MCF 10A (cell line): ENCODE measurements at regions not wholly inside any gene's neighbourhood (a gene's known extent, or its start where the extent isn't known, plus 50 kb on each side); places are given as distances from the start of the nearest gene placed in this dataset.

Experiments used
- BruUV-seq: library from RNA; stranded (reverse); fragments of 400-500 nt; replicated peaks from 2 replicates; lab custom pipeline; 2021; lab: Mats Ljungman, UMichigan
- CTCF ChIA-PET: fragments of 300-600 bp; sonication (Branson Sonifier 250); formaldehyde crosslinking; extraction: SDS; loops from one replicate; lab custom pipeline; 2021; ENCODE audit warnings: antibody characterized with exemption, inconsistent platforms; lab: Yijun Ruan, JAX
- POLR2A ChIA-PET: fragments of 300-600, 350-650 bp; sonication (Branson Sonifier 250); formaldehyde crosslinking; extraction: SDS; loops from one replicate; lab custom pipeline; 2020; ENCODE audit warnings: antibody characterized with exemption, inconsistent platforms; lab: Yijun Ruan, JAX
- DNase-seq: peaks from one replicate; pipeline ENCODE4 v3.0.0-alpha.2; 2018; ENCODE audit not compliant: unreplicated experiment
- H3K27ac Mint-ChIP-seq: one replicate; pipeline ENCODE4 v1.8.0; 2022; ENCODE audit warnings: mild to moderate bottlenecking, low read depth, mixed read lengths; ENCODE audit not compliant: unreplicated experiment
- H3K27me3 Mint-ChIP-seq: one replicate; pipeline ENCODE4 v1.8.0; 2022; ENCODE audit warnings: mixed read lengths; ENCODE audit not compliant: insufficient read depth, unreplicated experiment
- H3K36me3 Mint-ChIP-seq: one replicate; pipeline ENCODE4 v1.8.0; 2022; ENCODE audit warnings: mild to moderate bottlenecking, moderate library complexity, mixed read lengths; ENCODE audit not compliant: insufficient read depth, unreplicated experiment
- H3K4me1 Mint-ChIP-seq: one replicate; pipeline ENCODE4 v1.8.0; 2022; ENCODE audit warnings: mixed read lengths; ENCODE audit not compliant: insufficient read depth, unreplicated experiment
- H3K4me3 Mint-ChIP-seq: one replicate; pipeline ENCODE4 v1.8.0; 2022; ENCODE audit warnings: mild to moderate bottlenecking, moderate library complexity, mixed read lengths; ENCODE audit not compliant: unreplicated experiment
- H3K9me3 Mint-ChIP-seq: one replicate; pipeline ENCODE4 v1.8.0; 2022; ENCODE audit warnings: mixed read lengths; ENCODE audit not compliant: unreplicated experiment
- intact Hi-C: fragments of 100-400 bp; cut with micrococcal nuclease; formaldehyde crosslinking; loops from 2 replicates; pipeline ENCODE4 v1.14.1; 2022
- TF ChIP-seq, protein P1 (sequence below): fragments of 200-600 bp; IDR thresholded peaks from one replicate; pipeline ENCODE4 v1.8.0; 2022; ENCODE audit warnings: antibody characterized with exemption, mild to moderate bottlenecking; ENCODE audit not compliant: unreplicated experiment

DNA sequence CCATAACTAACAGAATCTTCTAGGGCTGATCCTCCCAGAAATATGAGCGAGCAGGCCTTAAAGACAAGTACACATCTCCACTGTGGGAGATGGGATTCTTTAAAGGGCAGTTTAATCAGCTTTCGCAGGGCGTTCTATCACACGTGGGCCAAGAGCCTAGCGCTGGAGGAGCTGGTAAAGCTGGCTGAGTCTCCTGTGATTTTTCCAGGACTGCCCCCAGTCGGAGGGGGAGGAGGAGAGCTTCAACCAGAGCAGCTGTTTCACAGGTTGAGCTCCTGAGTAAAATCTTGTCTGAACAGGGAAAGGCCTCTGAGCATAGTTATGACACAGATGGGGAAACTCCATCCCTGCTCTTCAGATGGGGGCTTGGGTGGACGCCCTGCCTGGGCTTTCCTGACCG, 87.0 kb downstream of the ZNF365 start:
- intact Hi-C loops = no loop called here
- no peaks in the 10 kb centered on the region for H3K27me3 Mint-ChIP-seq
- no peak overlapping the region for H3K4me3 Mint-ChIP-seq
- POLR2A ChIA-PET = interaction anchor here (0.7 kb wide), 1 partner anchor 14 kb away, joined by 3 read pairs; no protein-coding TSS in a partner anchor
- BruUV-seq = no TSS peak
- no peaks in the 10 kb centered on the region for H3K4me1 Mint-ChIP-seq
- no peaks in the 10 kb centered on the region for H3K36me3 Mint-ChIP-seq
- DNase-seq = no peak
- no peaks in the 10 kb centered on the region for H3K9me3 Mint-ChIP-seq
- CTCF ChIA-PET = interaction anchor here (0.7 to 4.8 kb wide), 2 partner anchors 23 to 536 kb away, joined by 3 to 24 read pairs; no protein-coding TSS in a partner anchor
- TF ChIP-seq, protein P1, sequence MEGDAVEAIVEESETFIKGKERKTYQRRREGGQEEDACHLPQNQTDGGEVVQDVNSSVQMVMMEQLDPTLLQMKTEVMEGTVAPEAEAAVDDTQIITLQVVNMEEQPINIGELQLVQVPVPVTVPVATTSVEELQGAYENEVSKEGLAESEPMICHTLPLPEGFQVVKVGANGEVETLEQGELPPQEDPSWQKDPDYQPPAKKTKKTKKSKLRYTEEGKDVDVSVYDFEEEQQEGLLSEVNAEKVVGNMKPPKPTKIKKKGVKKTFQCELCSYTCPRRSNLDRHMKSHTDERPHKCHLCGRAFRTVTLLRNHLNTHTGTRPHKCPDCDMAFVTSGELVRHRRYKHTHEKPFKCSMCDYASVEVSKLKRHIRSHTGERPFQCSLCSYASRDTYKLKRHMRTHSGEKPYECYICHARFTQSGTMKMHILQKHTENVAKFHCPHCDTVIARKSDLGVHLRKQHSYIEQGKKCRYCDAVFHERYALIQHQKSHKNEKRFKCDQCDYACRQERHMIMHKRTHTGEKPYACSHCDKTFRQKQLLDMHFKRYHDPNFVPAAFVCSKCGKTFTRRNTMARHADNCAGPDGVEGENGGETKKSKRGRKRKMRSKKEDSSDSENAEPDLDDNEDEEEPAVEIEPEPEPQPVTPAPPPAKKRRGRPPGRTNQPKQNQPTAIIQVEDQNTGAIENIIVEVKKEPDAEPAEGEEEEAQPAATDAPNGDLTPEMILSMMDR = no peak
- no peak overlapping the region for H3K27ac Mint-ChIP-seq

DNA sequence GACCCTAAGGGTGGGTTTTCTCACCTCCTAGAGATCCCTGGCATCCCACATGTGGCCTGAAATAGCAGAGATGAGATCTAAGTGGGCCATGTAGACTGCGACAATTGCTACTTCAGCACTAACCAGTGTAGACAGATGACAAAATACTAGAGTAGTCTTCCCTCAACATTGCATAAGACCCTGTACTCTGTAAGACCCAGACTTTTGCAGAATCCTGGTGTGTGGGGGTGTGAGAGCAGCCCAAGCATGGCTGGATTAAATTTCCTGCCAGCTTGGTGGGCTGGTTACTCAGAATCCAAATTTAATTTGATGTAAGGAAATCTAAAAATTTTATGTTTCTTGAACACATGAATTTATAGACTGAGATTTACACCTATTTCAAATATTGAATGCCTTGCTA, 88.3 kb downstream of the ZNF365 start:
- intact Hi-C loops = no loop called here
- H3K9me3 Mint-ChIP-seq = no peaks in the 10 kb centered on the region
- POLR2A ChIA-PET = no interaction called here

DNA sequence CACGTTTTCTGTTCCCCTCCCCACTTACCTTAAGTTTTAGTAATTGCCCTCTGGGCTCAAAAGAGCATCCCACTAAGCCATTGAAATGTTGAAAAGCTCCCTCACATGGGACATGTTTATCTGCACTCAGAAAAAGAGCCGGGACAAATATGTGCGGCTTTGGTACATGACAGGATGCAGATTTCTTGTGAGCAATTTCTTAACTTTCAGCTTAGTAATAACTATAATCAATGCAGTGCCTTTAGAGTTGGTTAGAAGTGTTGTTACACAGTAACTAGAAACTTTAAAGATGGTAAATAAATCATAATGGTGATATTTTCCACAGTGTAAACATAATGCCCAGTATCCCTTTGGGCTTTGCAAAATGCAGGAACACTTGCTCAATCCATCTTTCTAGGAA, 89.2 kb downstream of the ZNF365 start:
- Mint-ChIP-seq H3K9me3 (no peaks in the 10 kb centered on the region), H3K4me3 (no peak overlapping the region), H3K27ac (no peak overlapping the region), H3K27me3 (no peaks in the 10 kb centered on the region), H3K36me3 (no peaks in the 10 kb centered on the region), H3K4me1 (no peaks in the 10 kb centered on the region)
- no TSS peak for BruUV-seq
- ChIA-PET POLR2A (interaction anchor here (0.6 kb wide), 1 partner anchor 9 kb away, joined by 4 read pairs; no protein-coding TSS in a partner anchor), CTCF (interaction anchor here (0.7 to 1.8 kb wide), 3 partner anchors 9 to 275 kb away, joined by 3 to 7 read pairs (median 4); no protein-coding TSS in a partner anchor)
- no peak for DNase-seq
- intact Hi-C loops = no loop called here
- TF ChIP-seq, protein P1 = no peak

More for the DNA sequence above, 88.3 kb downstream of the ZNF365 start:
- DNase-seq = no peak
- BruUV-seq = no TSS peak
- Mint-ChIP-seq H3K36me3 (no peaks in the 10 kb centered on the region), H3K4me3 (no peak overlapping the region), H3K27me3 (no peaks in the 10 kb centered on the region), H3K27ac (no peak overlapping the region), H3K4me1 (no peaks in the 10 kb centered on the region)
- CTCF ChIA-PET = interaction anchor here (1.1 to 1.8 kb wide), 2 partner anchors 8 to 25 kb away, joined by 4 to 7 read pairs; no protein-coding TSS in a partner anchor
- TF ChIP-seq, protein P1 = no peak

DNA sequence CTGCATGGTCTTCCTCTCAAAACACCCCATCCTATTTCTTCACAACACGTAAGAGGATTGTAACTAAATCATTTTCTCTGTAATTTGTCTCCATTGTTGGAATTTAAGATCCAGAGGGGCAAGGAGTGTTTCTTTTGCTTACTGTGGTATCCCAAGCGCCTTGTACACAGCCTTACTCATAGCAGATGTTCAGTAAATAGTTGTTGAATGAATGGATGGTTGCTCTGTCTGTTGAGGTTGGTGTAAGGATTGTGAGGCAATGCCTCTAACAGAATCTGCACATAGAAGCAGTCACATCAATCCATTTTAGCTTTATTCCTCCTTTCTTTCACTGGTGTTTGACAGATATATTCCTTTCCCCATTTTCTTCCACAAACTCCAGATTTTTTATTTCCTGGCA, 90.1 kb downstream of the ZNF365 start:
- H3K4me1 Mint-ChIP-seq = no peaks in the 10 kb centered on the region
- H3K36me3 Mint-ChIP-seq = no peaks in the 10 kb centered on the region
- TF ChIP-seq, protein P1 = no peak
- no peaks in the 10 kb centered on the region for H3K27me3 Mint-ChIP-seq
- POLR2A ChIA-PET = no interaction called here
- CTCF ChIA-PET = interaction anchor here (0.7 to 1.0 kb wide), 2 partner anchors 15 to 40 kb away, joined by 3 to 4 read pairs; no protein-coding TSS in a partner anchor
- no peak overlapping the region for H3K27ac Mint-ChIP-seq
- intact Hi-C loops = no loop called here
- DNase-seq = no peak
- BruUV-seq = no TSS peak
- H3K9me3 Mint-ChIP-seq = no peaks in the 10 kb centered on the region
- H3K4me3 Mint-ChIP-seq = no peak overlapping the region
